GM12878 (cell line): ENCODE measurements at regions not wholly inside any gene's neighbourhood (a gene's known extent, or its start where the extent isn't known, plus 50 kb on each side); places are given as distances from the start of the nearest gene placed in this dataset.

ENCODE experiments used
- ATAC-seq: fragments of 200-7000 bp; cut with Tn5 transposase; 3 replicates; pipeline ENCODE4 v1.9.1; 2020; ENCODE audit warnings: mild to moderate bottlenecking, moderate library complexity
- BruUV-seq: library from RNA; stranded (reverse); fragments of 400-500 nt; replicated peaks from 2 replicates; lab custom pipeline; 2021; lab: Mats Ljungman, UMichigan
- CTCF ChIA-PET: fragments of 300-600 bp; sonication (Branson Sonifier 250); formaldehyde crosslinking; extraction: SDS; loops from one replicate; lab custom pipeline; 2021; ENCODE audit warnings: inconsistent platforms; lab: Yijun Ruan, JAX
- POLR2A ChIA-PET: fragments of 350-600 bp; formaldehyde crosslinking; extraction: SDS; loops from one replicate; lab custom pipeline; 2021; ENCODE audit warnings: inconsistent platforms; lab: Charles Lee
- RAD21 ChIA-PET: fragments of 300-600 bp; sonication (Branson Sonifier 250); formaldehyde crosslinking; loops from one replicate; lab custom pipeline; 2023; ENCODE audit warnings: antibody characterized with exemption; ENCODE audit not compliant: unreplicated experiment; lab: Charles Lee
- SMC1A ChIA-PET: fragments of 300-600 bp; sonication (Branson Sonifier 250); formaldehyde crosslinking; loops from one replicate; lab custom pipeline; 2023; ENCODE audit not compliant: unreplicated experiment, uncharacterized antibody; lab: Charles Lee
- DNase-seq: peaks from one replicate; pipeline ENCODE4 v3.0.0-alpha.2; 2011; ENCODE audit warnings: low read depth, low spot score
- FAIRE-seq: peaks from 3 replicates; lab custom pipeline; 2011; peaks lifted over from hg19 to GRCh38; lab: Jason Lieb, UNC
- H2AFZ ChIP-seq: 2 replicates; pipeline ENCODE4 v1.6.0; 2011; ENCODE audit warnings: low read depth, low read length, control low read depth; ENCODE audit not compliant: control insufficient read depth
- H3K27ac ChIP-seq: 2 replicates; pipeline ENCODE4 v1.5.1; 2011; ENCODE audit warnings: control low read depth; ENCODE audit not compliant: control insufficient read depth, insufficient read depth
- H3K27me3 ChIP-seq, 2 experiments: replicated peaks in 1 of 2; 2 replicates each; pipeline versions ENCODE4 v1.6.0 to v1.6.1; 2011; ENCODE audit warnings: low read length in 1 of 2; ENCODE audit not compliant: control insufficient read depth in 2 of 2, insufficient read depth in 2 of 2
- H3K36me3 ChIP-seq, 2 experiments: 2 replicates each; pipeline ENCODE4 v1.5.1; 2011; ENCODE audit warnings: low read length in 1 of 2; ENCODE audit not compliant: control insufficient read depth in 2 of 2, insufficient read depth in 2 of 2
- H3K4me1 ChIP-seq: 2 replicates; pipeline ENCODE4 v1.6.1; 2011; ENCODE audit warnings: mild to moderate bottlenecking, low read length, moderate library complexity, mixed read lengths; ENCODE audit not compliant: control insufficient read depth, insufficient read depth
- H3K4me2 ChIP-seq: 2 replicates; pipeline ENCODE4 v1.6.0; 2011; ENCODE audit warnings: control low read depth; ENCODE audit not compliant: control insufficient read depth, insufficient read depth
- H3K4me3 ChIP-seq: fragments of 200-600 bp; sonication (generic); 2 replicates; pipeline ENCODE4 v1.5.1; 2016
- H3K79me2 ChIP-seq: 2 replicates; pipeline ENCODE4 v1.6.0; 2011; ENCODE audit warnings: low read length; ENCODE audit not compliant: control insufficient read depth, insufficient read depth
- H3K9ac ChIP-seq: 2 replicates; pipeline ENCODE4 v1.8.0; 2011; ENCODE audit warnings: low read length, control low read depth, mixed read lengths; ENCODE audit not compliant: control insufficient read depth, insufficient read depth
- H3K9me3 ChIP-seq: replicated peaks from 3 replicates; pipeline ENCODE4 v1.5.1; 2011; ENCODE audit warnings: mild to moderate bottlenecking, low read length; ENCODE audit not compliant: control insufficient read depth, insufficient read depth
- H4K20me1 ChIP-seq: 2 replicates; pipeline ENCODE4 v1.6.0; 2011; ENCODE audit not compliant: control insufficient read depth, insufficient read depth
- CBX3 ChIP-seq: fragments of 200-600 bp; sonication (generic); IDR thresholded peaks from 2 replicates; pipeline ENCODE4 v1.6.1; 2016; ENCODE audit warnings: low read depth, borderline replicate concordance
- FOS ChIP-seq: IDR thresholded peaks from 3 replicates; pipeline ENCODE4 v1.6.1; 2011; ENCODE audit warnings: borderline replicate concordance; ENCODE audit not compliant: insufficient read length; ENCODE audit errors: extremely low read depth
- FOXK2 ChIP-seq: fragments of 450-650 bp; IDR thresholded peaks from 2 replicates; pipeline ENCODE4 v1.6.1; 2017; ENCODE audit warnings: mild to moderate bottlenecking, moderate library complexity
- JUNB ChIP-seq: IDR thresholded peaks from 2 replicates; pipeline ENCODE4 v1.6.1; 2016; ENCODE audit warnings: antibody characterized with exemption, mild to moderate bottlenecking
- KLF5 ChIP-seq: fragments of 450-650 bp; IDR thresholded peaks from 2 replicates; pipeline ENCODE4 v1.6.1; 2014; ENCODE audit warnings: mild to moderate bottlenecking; ENCODE audit not compliant: partially characterized antibody
- MYB ChIP-seq: fragments of 150-350 bp; IDR thresholded peaks from 2 replicates; pipeline ENCODE4 v1.6.1; 2014; ENCODE audit warnings: mild to moderate bottlenecking, low read depth, low read length, borderline replicate concordance
- MYC ChIP-seq: IDR thresholded peaks from 2 replicates; pipeline ENCODE4 v1.6.1; 2011; ENCODE audit warnings: mild to moderate bottlenecking, low read length, moderate library complexity, inconsistent platforms; ENCODE audit not compliant: insufficient read depth, insufficient replicate concordance, insufficient read length, severe bottlenecking
- NFIC ChIP-seq: IDR thresholded peaks from 2 replicates; pipeline ENCODE4 v1.6.1; 2012; ENCODE audit warnings: low read depth, mild to moderate bottlenecking, inconsistent platforms, low read length, moderate library complexity
- PKNOX1 ChIP-seq: fragments of 450-650 bp; IDR thresholded peaks from 2 replicates; pipeline ENCODE4 v1.6.1; 2016; ENCODE audit warnings: mild to moderate bottlenecking
- RAD21 ChIP-seq: IDR thresholded peaks from 2 replicates; pipeline ENCODE4 v1.6.1; 2011; ENCODE audit warnings: mild to moderate bottlenecking, low read depth, low read length, moderate library complexity; ENCODE audit not compliant: insufficient read depth
- RAD51 ChIP-seq: fragments of 450-650 bp; IDR thresholded peaks from 2 replicates; pipeline ENCODE4 v1.6.1; 2016; ENCODE audit warnings: moderate library complexity, mild to moderate bottlenecking, inconsistent platforms
- RUNX3 ChIP-seq: IDR thresholded peaks from 2 replicates; pipeline ENCODE4 v1.6.1; 2012; ENCODE audit warnings: low read length, inconsistent platforms
- TCF12 ChIP-seq: IDR thresholded peaks from 2 replicates; pipeline ENCODE4 v1.6.1; 2011; ENCODE audit warnings: low read depth, mild to moderate bottlenecking, low read length
- TCF3 ChIP-seq: IDR thresholded peaks from 2 replicates; pipeline ENCODE4 v1.6.1; 2012; ENCODE audit warnings: low read depth, mild to moderate bottlenecking, low read length, borderline replicate concordance; ENCODE audit not compliant: insufficient read depth
- WGBS: methylation state at CpG from one replicate; pipeline ENCODE4 v1.1.6; 2016; ENCODE audit warnings: low lambda C conversion rate; ENCODE audit not compliant: insufficient replicate concordance, insufficient coverage; ENCODE audit errors: missing lambda C conversion rate; 5-methylcytosine and 5-hydroxymethylcytosine counted together
- in situ Hi-C: fragments of 300-500 bp; cut with MboI; formaldehyde crosslinking; loops from 9 replicates; pipeline ENCODE4 v1.14.3; 2018; ENCODE audit warnings: mixed read lengths
- intact Hi-C: fragments of 100-400 bp; cut with micrococcal nuclease; formaldehyde crosslinking; loops from one replicate; pipeline ENCODE4 v1.14.2; 2022; ENCODE audit not compliant: unreplicated experiment
- TF ChIP-seq, protein P1 (sequence below): IDR thresholded peaks from 2 replicates; pipeline ENCODE4 v1.6.1; 2012; ENCODE audit warnings: low read depth, low read length, improper control_type of control experiment
- TF ChIP-seq, protein P2 (sequence below): IDR thresholded peaks from 2 replicates; pipeline ENCODE4 v1.6.1; 2012; ENCODE audit warnings: improper control_type of control experiment, low read depth, low read length; ENCODE audit not compliant: insufficient replicate concordance
- TF ChIP-seq, protein P3 (sequence below): IDR thresholded peaks from 2 replicates; pipeline ENCODE4 v1.6.1; 2011; ENCODE audit warnings: low read depth, mild to moderate bottlenecking, low read length, moderate library complexity, borderline replicate concordance; ENCODE audit errors: extremely low read depth

DNA sequence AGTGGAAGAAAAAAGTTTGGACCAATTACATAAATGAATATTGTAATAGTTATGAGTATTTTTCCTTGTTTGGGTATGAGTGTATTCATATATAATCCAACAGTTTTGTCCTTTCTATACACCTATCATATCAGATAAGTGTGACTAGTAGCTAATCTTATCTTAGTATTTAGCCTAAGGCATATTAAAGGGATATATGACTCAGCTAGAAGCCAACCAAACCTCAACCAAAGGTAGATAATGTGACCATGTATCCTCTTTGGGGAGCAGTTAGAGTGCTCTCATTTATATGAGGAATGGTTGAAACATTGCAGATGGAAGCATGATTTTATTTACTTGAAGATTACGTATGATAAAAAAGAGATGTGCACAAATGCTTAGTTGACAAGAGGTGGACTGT, 370.0 kb upstream of the CTNND2 start:
- H3K4me2 ChIP-seq = no peak overlapping the region
- in situ Hi-C loops = no loop called here
- no peaks in the 10 kb centered on the region for H3K9me3 ChIP-seq
- BruUV-seq = no TSS peak
- no peaks in the 10 kb centered on the region for H3K4me1 ChIP-seq
- no peak overlapping the region for H3K4me3 ChIP-seq
- ChIA-PET CTCF (no interaction called here), RAD21 (interaction anchor here (1.0 kb wide), 1 partner anchor 9 kb away, joined by 3 read pairs; no protein-coding TSS in a partner anchor), POLR2A (no interaction called here), SMC1A (interaction anchor here (0.7 to 0.8 kb wide), 2 partner anchors 9 to 178 kb away, joined by 3 read pairs; no protein-coding TSS in a partner anchor)
- DNase-seq = no peak
- H3K79me2 ChIP-seq = no peaks in the 10 kb centered on the region
- no peaks in the 10 kb centered on the region for H3K36me3 ChIP-seq
- no peaks in the 10 kb centered on the region for H3K27me3 ChIP-seq
- 8% methylated on average over 1 of the region's 1 CpG for WGBS
- FAIRE-seq = no peak
- no peak for ATAC-seq
- no peak overlapping the region for H3K27ac ChIP-seq
- no peaks in the 10 kb centered on the region for H4K20me1 ChIP-seq
- intact Hi-C loops = no loop called here
- H2AFZ ChIP-seq = no peak overlapping the region
- H3K9ac ChIP-seq = no peak overlapping the region
- TF ChIP-seq TCF3 = no peak
- TF ChIP-seq TCF12 = no peak
- TF ChIP-seq RAD51 = no peak
- no peak for TF ChIP-seq NFIC
- no peak for TF ChIP-seq FOS
- TF ChIP-seq FOXK2 = no peak
- no peak for TF ChIP-seq RAD21
- no peak for TF ChIP-seq CBX3
- TF ChIP-seq, protein P1, sequence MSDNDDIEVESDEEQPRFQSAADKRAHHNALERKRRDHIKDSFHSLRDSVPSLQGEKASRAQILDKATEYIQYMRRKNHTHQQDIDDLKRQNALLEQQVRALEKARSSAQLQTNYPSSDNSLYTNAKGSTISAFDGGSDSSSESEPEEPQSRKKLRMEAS = no peak
- no peak for TF ChIP-seq JUNB
- TF ChIP-seq, protein P2, sequence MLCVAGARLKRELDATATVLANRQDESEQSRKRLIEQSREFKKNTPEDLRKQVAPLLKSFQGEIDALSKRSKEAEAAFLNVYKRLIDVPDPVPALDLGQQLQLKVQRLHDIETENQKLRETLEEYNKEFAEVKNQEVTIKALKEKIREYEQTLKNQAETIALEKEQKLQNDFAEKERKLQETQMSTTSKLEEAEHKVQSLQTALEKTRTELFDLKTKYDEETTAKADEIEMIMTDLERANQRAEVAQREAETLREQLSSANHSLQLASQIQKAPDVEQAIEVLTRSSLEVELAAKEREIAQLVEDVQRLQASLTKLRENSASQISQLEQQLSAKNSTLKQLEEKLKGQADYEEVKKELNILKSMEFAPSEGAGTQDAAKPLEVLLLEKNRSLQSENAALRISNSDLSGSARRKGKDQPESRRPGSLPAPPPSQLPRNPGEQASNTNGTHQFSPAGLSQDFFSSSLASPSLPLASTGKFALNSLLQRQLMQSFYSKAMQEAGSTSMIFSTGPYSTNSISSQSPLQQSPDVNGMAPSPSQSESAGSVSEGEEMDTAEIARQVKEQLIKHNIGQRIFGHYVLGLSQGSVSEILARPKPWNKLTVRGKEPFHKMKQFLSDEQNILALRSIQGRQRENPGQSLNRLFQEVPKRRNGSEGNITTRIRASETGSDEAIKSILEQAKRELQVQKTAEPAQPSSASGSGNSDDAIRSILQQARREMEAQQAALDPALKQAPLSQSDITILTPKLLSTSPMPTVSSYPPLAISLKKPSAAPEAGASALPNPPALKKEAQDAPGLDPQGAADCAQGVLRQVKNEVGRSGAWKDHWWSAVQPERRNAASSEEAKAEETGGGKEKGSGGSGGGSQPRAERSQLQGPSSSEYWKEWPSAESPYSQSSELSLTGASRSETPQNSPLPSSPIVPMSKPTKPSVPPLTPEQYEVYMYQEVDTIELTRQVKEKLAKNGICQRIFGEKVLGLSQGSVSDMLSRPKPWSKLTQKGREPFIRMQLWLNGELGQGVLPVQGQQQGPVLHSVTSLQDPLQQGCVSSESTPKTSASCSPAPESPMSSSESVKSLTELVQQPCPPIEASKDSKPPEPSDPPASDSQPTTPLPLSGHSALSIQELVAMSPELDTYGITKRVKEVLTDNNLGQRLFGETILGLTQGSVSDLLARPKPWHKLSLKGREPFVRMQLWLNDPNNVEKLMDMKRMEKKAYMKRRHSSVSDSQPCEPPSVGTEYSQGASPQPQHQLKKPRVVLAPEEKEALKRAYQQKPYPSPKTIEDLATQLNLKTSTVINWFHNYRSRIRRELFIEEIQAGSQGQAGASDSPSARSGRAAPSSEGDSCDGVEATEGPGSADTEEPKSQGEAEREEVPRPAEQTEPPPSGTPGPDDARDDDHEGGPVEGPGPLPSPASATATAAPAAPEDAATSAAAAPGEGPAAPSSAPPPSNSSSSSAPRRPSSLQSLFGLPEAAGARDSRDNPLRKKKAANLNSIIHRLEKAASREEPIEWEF = no peak
- TF ChIP-seq RUNX3 = no peak
- no peak for TF ChIP-seq MYB
- no peak for TF ChIP-seq MYC
- TF ChIP-seq, protein P3, sequence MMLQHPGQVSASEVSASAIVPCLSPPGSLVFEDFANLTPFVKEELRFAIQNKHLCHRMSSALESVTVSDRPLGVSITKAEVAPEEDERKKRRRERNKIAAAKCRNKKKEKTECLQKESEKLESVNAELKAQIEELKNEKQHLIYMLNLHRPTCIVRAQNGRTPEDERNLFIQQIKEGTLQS = no peak
- no peak for TF ChIP-seq PKNOX1
- no peak for TF ChIP-seq KLF5
